T1000 (cell line): ENCODE measurements at regions not wholly inside any gene's neighbourhood (a gene's known extent, or its start where the extent isn't known, plus 50 kb on each side); places are given as distances from the start of the nearest gene placed in this dataset.
"Not testable (repeated sequence)": the region's sequence is repeated elsewhere in the genome, so short reads cannot be mapped to it uniquely, and the experiment has no call there.

Experiments
- DNase-seq: peaks from one replicate; lab custom pipeline; 2025; ENCODE audit warnings: mixed read lengths; lab: John Stamatoyannopoulos, UW

- no peak for DNase-seq
Observed at GRCh38 chr6:68158256-68158655, 476.8 kb upstream of the ADGRB3 start.

GRCh38 chr6:68144667-68145066 lies 490.4 kb upstream of the ADGRB3 start:
- DNase-seq = no peak

DNA sequence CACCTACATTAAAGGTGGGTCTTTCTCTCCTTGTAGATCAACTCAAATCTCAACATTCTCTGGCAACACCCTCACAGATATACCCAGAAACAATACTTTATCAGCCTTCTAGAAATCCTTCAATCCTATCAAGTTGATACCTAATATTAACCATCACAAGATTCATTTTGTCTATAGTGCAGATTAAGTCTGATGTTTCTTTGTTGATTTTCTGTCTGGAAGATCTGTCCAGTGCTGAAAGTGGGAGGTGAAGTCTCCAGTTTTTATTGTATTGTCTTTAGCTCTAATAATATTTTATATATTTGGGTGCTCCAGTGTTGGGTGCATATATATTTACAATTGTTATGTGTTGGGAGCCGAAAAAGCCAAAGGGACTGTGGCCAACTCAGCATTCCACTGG lies 493.9 kb upstream of the ADGRB3 start:
- no peak for DNase-seq

DNA sequence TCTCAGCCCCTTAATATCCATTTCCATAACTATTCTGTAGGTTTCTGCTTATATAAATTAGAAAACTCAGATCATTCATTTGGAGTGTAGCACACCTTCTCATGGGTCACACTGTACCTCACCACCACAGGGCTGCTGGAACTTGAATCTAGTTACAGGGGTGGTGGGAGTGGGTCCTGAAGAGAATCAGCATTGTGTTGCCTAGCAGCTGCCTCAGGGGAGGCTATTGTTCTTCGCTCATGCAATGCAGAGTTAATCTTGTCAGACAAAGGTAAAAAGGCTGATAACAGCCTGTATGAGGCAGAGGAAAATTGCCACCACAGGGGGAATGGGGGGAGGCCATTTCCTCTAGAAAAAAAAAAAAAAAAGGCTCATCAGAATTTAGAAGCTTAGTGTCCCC lies 496.0 kb upstream of the ADGRB3 start:
- no peak for DNase-seq

- peak; percentile 51 for DNase-seq
Observed at GRCh38 chr6:68134796-68135195, 500.3 kb upstream of the ADGRB3 start.

DNA sequence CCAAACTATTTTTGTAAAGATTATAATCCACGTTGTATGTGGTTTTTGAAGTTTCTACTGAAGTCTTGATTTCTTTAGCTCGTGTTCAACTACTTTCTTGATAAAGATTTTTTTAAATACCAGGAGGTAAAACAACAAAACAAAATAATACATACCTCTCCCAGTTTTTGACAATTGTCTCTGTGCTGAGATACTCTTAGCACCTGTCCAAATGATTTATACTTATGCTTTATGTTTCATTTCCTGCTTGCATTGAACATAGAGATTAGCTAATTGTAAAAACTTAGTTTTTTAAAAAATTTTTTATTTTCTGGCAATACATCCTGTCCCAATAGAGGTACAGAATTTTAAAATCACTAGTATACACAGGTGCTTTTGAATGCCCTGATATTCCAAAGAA lies 506.9 kb upstream of the ADGRB3 start:
- no peak for DNase-seq

DNA sequence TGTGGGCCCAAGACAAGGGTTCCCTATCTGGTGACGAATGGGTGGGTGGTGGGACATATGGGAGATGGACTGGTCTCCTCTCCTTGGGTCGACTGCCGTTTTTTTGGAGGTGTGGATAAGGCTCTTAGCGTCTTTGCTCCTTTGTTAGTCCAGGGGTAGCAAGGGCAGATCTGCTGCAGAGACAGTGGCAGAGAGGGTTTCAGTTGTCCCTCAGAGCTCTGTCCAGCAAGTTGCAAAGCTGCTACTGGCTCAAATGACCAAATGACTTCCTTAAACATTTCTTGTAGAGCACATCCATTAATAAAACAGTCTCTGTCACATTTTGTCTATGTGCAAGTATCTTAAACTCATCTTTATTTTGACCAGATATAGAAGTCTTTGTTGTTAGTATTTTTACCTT lies 508.0 kb upstream of the ADGRB3 start:
- DNase-seq = no peak

GRCh38 chr6:68126089-68126749 lies 508.9 kb upstream of the ADGRB3 start:
- no peak for DNase-seq

DNA sequence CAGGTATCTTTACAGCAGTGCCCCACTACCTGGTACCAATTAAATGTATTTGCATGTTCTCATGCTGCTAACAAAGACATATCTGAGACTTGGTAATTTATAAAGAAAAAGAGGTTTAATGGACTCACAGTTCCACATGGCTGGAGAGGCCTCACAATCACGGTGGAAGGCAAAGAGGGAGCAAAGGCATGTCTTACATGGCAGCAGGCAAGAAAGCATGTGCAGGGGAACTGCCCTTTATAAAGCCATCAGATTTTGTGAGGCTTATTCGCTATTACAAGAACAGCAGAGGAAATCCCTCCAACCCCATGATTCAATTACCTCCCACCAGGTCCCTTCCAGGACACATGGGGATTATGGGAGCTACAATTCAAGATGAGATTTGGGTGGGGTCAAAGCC lies 512.1 kb upstream of the ADGRB3 start:
- DNase-seq = not testable (repeated sequence)

DNA sequence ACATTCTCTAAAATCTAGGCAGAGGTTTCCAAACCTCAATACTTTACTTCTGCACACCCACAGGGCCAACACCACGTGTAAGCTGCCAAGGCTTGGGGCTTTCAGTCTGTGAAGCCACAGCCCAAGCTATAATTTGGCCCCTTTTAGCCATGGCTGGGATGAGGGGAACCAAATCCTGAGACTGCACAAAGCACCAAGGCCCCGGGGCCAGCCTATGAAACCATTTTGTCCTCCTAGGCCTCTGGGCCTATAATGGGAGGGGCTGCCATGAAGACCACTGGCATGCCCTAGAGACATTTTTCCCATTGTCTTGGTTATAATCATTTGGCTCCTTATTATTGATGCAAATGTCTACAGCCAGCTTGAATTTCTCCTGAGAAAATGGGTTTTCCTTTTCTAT lies 513.0 kb upstream of the ADGRB3 start:
- no peak for DNase-seq

GRCh38 chr6:68120954-68121353 lies 514.1 kb upstream of the ADGRB3 start:
- not testable (repeated sequence) for DNase-seq

- no peak for DNase-seq
Observed at GRCh38 chr6:68114463-68115047, 520.5 kb upstream of the ADGRB3 start.

GRCh38 chr6:68108233-68108835 lies 526.7 kb upstream of the ADGRB3 start:
- no peak for DNase-seq

GRCh38 chr6:68094070-68094469 lies 541.0 kb upstream of the ADGRB3 start:
- DNase-seq = no peak

DNA sequence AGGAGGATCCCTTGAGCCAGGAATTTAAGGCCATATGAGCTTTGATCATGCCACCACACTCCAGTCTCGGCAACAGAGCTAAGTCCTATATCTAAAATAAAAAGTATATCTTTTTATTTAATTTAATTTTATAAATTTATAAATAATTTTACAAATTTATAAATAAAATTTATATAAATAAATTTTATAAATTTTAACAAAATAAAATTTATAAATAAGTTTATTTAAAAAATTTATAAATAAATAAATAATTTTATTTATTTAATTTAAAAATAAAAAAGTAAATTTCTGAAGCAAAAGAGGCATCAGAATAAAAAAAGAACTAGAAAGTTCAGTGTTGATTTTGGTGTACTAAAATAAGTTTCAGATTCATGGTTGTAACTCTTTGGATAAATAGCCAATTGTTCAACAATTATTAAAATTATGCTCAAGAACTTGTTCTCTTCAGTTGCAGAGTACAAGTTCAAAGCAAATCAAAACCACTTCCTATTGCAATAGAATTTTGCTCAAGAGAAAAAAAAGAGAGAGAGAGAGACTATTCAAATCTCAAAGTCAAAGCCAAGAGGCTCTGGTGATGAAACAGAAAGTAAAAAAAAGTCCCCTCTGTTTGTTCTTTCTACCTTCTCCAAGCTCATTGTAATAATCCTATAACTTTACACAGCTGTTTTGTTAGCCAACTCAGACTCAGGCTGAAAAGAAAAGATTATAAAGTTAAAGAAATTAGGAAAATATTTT lies 547.5 kb upstream of the ADGRB3 start:
- DNase-seq = no peak

DNA sequence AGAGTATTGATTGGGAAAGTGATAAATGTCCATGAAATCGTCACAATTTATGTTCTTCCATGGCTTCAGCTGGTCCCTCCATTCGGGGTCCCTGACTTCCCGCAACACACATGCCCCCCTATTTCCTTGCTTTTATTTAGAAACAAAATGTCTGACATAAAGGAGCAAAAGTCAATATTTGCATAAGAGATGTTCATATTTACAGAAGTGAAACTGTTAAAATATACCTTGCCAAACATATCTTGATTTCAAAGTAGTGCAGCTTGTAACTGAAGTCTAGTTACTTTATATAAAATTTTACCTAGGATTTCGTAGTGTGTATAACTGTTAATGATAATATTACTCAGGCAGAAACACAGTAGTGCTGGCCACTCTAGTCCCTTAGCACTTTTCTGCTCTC lies 548.9 kb upstream of the ADGRB3 start:
- DNase-seq = no peak

DNA sequence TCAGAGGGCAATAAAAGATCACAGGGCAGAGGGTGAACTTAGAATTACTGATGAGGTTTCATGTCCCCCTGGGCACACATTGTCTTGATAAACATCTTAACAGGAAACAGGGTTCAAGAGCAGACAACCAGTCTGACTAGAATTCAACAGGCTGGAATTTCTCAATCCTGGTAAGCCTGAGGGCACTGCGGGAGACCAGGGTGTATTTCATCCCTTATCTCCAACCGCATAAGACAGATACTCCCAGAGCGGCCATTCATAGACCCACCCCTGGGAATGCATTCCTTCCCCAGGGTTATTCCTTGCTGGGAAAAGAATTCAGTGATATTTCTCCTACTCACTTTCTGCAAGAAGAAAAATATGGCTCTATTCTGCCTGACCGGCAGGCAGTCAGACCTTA lies 549.5 kb upstream of the ADGRB3 start:
- DNase-seq = not testable (repeated sequence)

DNA sequence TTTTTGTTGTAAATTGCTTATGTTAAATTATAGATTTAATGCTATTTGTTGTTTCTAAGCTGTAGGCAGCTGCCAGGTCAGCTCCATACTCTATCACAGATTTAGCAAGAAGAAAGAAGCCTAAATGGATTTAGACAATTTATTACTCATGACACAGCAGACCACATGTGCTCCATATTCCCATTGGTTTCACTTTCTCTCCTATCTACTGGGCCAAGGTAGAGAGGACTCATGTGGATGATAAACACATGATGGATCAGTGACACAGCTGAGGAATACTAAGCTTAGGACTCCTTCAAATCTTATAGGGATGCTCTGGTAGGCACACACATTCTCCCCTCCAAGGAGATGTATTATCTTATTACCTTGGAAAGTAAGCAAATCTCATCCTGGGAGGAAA lies 553.0 kb upstream of the ADGRB3 start:
- DNase-seq = no peak

DNA sequence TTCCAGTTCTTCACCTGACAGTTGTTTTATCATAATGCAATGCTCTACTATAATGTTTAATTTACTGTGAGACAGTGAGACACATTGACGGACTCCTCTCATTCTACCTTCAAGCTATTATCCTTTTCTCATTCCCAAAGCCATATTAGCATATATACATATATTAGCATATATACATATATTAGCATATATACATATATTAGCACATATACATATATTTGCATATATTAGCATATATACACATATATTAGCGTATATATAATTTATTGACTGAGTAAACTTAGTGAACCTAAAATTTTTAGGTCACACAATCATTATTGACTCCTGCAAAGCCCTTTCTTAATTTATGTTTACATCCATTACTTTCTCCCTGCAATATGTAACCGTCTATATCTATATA lies 555.0 kb upstream of the ADGRB3 start:
- DNase-seq = no peak

DNA sequence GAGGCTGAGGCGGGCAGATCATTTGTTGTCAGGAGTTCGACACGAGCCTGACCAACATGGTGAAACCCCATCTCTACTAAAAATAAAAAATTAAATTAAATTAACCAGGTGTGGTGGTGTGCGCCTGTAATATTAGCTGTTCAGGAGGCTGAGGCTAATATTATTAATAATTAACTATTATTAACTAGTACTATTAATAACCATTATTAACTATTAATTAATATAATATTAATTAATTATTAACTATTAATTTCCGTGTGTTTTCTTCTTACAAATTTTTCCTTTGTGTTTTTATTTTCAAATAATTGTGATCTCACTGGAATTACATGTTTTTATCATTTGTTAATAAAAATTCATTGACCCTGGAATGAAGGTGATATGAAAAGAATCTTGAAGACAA lies 557.4 kb upstream of the ADGRB3 start:
- DNase-seq = no peak

GRCh38 chr6:68071740-68072139 lies 563.3 kb upstream of the ADGRB3 start:
- DNase-seq = no peak

DNA sequence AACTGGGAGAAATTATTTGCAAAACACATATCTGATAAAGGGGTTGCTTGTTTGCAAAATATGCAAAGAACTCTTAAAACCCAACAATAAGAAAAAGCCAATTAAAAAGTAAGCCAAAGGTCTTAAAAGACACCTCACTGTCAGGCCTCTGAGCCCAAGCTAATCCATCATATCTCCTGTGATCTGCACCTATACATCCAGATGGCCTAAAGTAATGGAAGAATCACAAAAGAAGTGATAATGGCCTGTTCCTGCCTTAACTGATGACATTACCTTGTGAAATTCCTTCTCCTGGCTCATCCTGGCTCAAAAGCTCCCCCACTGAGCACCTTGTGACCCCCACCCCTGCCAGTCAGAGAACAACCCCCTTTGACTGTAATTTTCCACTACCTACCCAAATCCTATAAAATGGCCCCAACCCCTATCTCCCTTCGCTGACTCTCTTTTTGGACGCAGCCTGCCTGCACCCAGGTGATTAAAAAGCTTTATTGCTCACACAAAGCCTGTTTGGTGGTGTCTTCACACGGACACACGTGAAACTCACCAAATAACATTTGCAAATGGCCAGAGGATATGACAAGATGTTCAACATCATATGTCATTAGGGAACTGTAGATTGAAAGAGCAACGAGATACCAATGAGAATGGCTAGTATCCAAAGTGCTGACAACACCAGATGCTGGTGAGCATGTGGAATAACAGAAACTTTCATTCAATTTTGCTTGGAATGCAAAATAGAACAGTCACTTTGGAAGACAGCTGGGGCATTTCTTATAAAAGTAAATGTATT lies 565.0 kb upstream of the ADGRB3 start:
- no peak for DNase-seq
